ENCODE measurements at regions not wholly inside any gene's neighbourhood (a gene's known extent, or its start where the extent isn't known, plus 50 kb on each side); places are given as distances from the start of the nearest gene placed in this dataset.
"Not testable (repeated sequence)": the region's sequence is repeated elsewhere in the genome, so short reads cannot be mapped to it uniquely, and the experiment has no call there.

GRCh38 chr7:149670288-149670687, 103.1 kb downstream of the ZNF467 start:
- Mint-ChIP-seq H3K27ac (no peak overlapping the region), H3K9me3 (no peaks in the 10 kb centered on the region), H3K27me3 (peaks cover 50% of the 10 kb centered on the region), H3K4me3 (no peak overlapping the region), H3K4me1 (peaks cover 2% of the 10 kb centered on the region), H3K36me3 (ENCODE audit: low read depth) (no peaks in the 10 kb centered on the region)
- POLR2A ChIA-PET, result interaction anchor here (1.9 kb wide), 1 partner anchor 8 kb away, joined by 4 read pairs; no protein-coding TSS in a partner anchor
- CTCF ChIA-PET, result interaction anchor here (1.0 to 2.4 kb wide), 3 partner anchors 8 to 71 kb away, joined by 5 to 16 read pairs (median 10); no protein-coding TSS in a partner anchor
- no peak for DNase-seq

- Mint-ChIP-seq H3K36me3 (ENCODE audit: low read depth) (no peaks in the 10 kb centered on the region), H3K4me1 (peaks cover 2% of the 10 kb centered on the region), H3K9me3 (no peaks in the 10 kb centered on the region), H3K27ac (no peak overlapping the region), H3K27me3 (peaks cover 57% of the 10 kb centered on the region), H3K4me3 (no peak overlapping the region)
- no peak for DNase-seq
- ChIA-PET POLR2A (no interaction called here), CTCF (no interaction called here)
Observed at GRCh38 chr7:149669121-149669818, 104.1 kb downstream of the ZNF467 start.

DNA sequence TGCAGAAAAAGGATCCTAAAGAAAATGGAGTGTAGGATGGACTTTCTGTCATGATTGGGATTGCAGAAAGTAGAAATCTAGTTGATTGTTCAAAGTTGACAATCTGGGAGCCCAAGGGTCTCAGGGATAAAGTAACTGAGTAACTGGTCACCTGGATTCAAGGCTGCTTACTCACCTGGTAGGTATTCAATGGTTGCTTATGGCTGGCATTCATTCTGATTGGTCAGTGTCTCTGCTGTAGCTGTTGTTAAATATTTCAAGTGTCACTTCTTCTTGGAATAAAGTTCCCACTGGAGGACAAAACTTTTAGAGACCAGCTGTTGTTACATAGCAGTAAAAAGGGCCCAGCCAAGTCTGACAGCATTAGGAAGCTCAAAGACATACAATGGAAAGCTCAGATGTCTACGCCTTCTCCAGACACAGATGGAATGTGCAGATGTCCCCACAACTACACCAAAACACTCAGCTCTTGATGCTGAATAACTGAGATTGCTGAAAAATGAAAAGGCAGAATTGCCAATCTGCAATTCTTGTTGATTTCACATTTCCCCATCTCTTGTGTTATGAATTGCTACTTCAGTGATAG, 106.9 kb downstream of the ZNF467 start:
- H3K36me3 Mint-ChIP-seq (ENCODE audit: low read depth), result no peaks in the 10 kb centered on the region
- DNase-seq, result no peak
- H3K4me1 Mint-ChIP-seq, result peaks cover 2% of the 10 kb centered on the region
- CTCF ChIA-PET, result interaction anchor here (2.2 kb wide), 1 partner anchor 76 kb away, joined by 7 read pairs; no protein-coding TSS in a partner anchor
- POLR2A ChIA-PET, result no interaction called here
- no peaks in the 10 kb centered on the region for H3K9me3 Mint-ChIP-seq
- H3K27ac Mint-ChIP-seq, result no peak overlapping the region
- H3K27me3 Mint-ChIP-seq, result peaks cover 54% of the 10 kb centered on the region
- no peak overlapping the region for H3K4me3 Mint-ChIP-seq

DNA sequence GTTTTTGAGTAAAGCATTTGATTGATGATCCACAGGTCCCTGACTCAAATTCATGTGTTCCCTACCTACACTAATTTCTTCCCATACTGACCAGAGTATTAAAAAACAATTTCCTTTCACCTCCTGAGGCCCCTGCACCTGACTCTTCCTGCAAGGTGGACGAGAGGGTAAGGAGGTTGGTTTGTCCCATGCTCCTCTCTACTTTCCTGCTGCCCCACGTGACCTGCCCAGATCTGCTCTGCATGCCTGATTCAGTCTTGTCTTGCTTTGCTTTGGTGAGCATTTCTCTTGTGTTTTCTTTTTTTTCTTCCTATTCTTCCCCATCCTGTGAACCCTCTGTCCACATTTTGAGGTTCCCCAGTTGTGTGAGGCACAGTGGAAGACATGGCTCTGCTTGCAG, 107.8 kb downstream of the ZNF467 start:
- DNase-seq, result not testable (repeated sequence)

GRCh38 chr7:149664666-149665065, 108.7 kb downstream of the ZNF467 start:
- Mint-ChIP-seq H3K36me3 (ENCODE audit: low read depth) (no peaks in the 10 kb centered on the region), H3K27me3 (peaks cover 51% of the 10 kb centered on the region), H3K4me3 (no peak overlapping the region), H3K4me1 (peaks cover 2% of the 10 kb centered on the region), H3K9me3 (no peaks in the 10 kb centered on the region), H3K27ac (no peak overlapping the region)
- ChIA-PET POLR2A (no interaction called here), CTCF (interaction anchor here (1.3 to 3.3 kb wide), 2 partner anchors 78 to 82 kb away, joined by 4 to 49 read pairs; no protein-coding TSS in a partner anchor)
- DNase-seq, result no peak

More for the DNA sequence above, 107.8 kb downstream of the ZNF467 start:
- H3K4me3 Mint-ChIP-seq; H3K27ac Mint-ChIP-seq; H3K4me1 Mint-ChIP-seq; H3K36me3 Mint-ChIP-seq (ENCODE audit: low read depth); H3K9me3 Mint-ChIP-seq; CTCF ChIA-PET; POLR2A ChIA-PET: not testable (repeated sequence)
- H3K27me3 Mint-ChIP-seq, result peaks cover 52% of the 10 kb centered on the region

GRCh38 chr7:149664176-149664575, 109.2 kb downstream of the ZNF467 start:
- peaks cover 50% of the 10 kb centered on the region for H3K27me3 Mint-ChIP-seq
- no peak overlapping the region for H3K27ac Mint-ChIP-seq
- POLR2A ChIA-PET, result no interaction called here
- H3K9me3 Mint-ChIP-seq, result no peaks in the 10 kb centered on the region
- no peak for DNase-seq
- no peaks in the 10 kb centered on the region for H3K36me3 Mint-ChIP-seq (ENCODE audit: low read depth)
- CTCF ChIA-PET, result interaction anchor here (1.3 to 3.3 kb wide), 3 partner anchors 13 to 83 kb away, joined by 4 to 49 read pairs (median 15); no protein-coding TSS in a partner anchor
- H3K4me3 Mint-ChIP-seq, result no peak overlapping the region
- H3K4me1 Mint-ChIP-seq, result peaks cover under 1% of the 10 kb centered on the region

DNA sequence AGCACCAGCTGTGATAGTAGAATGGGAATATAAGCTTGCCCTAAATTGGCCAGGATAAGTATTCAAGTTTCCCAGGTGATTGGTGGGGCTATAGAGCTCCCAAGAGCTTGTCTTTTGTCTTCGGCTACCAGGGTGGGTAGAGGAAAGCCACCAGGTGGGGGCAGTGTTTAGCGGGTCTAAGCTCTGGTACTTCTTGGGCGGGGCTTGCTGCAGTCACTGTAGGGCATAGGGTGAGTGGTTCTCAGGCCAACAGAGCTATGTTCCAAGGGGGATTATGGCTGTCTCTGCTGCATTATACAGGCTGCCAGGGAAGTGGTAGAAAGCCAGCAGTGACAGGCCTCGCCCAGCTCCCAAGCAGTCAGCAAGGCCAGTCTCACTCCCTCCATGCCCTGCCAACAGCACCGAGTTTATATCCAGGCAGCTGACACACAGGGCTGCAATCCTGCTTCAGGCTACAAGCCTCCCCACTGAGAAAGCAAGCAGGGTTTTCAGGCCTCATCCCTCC, 110.7 kb downstream of the ZNF467 start:
- ChIA-PET CTCF (interaction anchor here (0.5 to 3.3 kb wide), 23 partner anchors 8 to 400 kb away, joined by 3 to 49 read pairs (median 4); no protein-coding TSS in a partner anchor), POLR2A (interaction anchor here (1.6 kb wide), 1 partner anchor 8 kb away, joined by 4 read pairs; no protein-coding TSS in a partner anchor)
- no peak overlapping the region for H3K4me3 Mint-ChIP-seq
- no peaks in the 10 kb centered on the region for H3K9me3 Mint-ChIP-seq
- peak; percentile 71 for DNase-seq
- H3K27me3 Mint-ChIP-seq, result peaks cover 51% of the 10 kb centered on the region
- no peaks in the 10 kb centered on the region for H3K4me1 Mint-ChIP-seq
- H3K36me3 Mint-ChIP-seq (ENCODE audit: low read depth), result no peaks in the 10 kb centered on the region
- no peak overlapping the region for H3K27ac Mint-ChIP-seq

DNA sequence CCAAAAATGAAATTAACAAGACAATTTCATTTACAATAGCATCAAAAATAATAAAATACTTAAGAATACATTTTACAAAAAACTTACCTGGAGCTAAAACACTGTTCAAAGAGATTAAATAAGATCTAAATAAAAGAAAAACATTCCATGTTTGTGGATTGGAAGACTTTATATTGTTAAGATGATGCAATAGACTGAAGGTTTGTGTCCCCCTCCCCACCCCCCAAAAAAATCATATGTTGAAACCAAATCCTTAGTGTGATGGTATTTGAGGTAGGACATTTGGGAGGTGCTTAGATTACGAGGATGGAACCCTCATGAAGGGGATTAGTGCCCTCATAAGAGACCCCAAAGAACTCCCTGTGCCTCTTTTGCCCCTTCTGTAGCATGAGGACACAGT, 117.6 kb downstream of the ZNF467 start:
- Mint-ChIP-seq H3K27ac (no peak overlapping the region), H3K4me3 (no peak overlapping the region), H3K9me3 (peaks cover 12% of the 10 kb centered on the region), H3K36me3 (ENCODE audit: low read depth) (no peaks in the 10 kb centered on the region), H3K27me3 (peaks cover 49% of the 10 kb centered on the region), H3K4me1 (no peaks in the 10 kb centered on the region)
- no peak for DNase-seq
- ChIA-PET POLR2A (no interaction called here), CTCF (no interaction called here)

GRCh38 chr7:149654588-149654987, 118.8 kb downstream of the ZNF467 start:
- POLR2A ChIA-PET, result no interaction called here

GRCh38 chr7:149650190-149650589, 123.2 kb downstream of the ZNF467 start:
- CTCF ChIA-PET, result interaction anchor here (3.3 kb wide), 1 partner anchor 12 kb away, joined by 15 read pairs; no protein-coding TSS in a partner anchor
- H3K4me3 Mint-ChIP-seq; H3K27ac Mint-ChIP-seq; H3K36me3 Mint-ChIP-seq (ENCODE audit: low read depth); DNase-seq; POLR2A ChIA-PET; H3K4me1 Mint-ChIP-seq: not testable (repeated sequence)
- H3K27me3 Mint-ChIP-seq, result peaks cover 49% of the 10 kb centered on the region
- peaks cover 12% of the 10 kb centered on the region for H3K9me3 Mint-ChIP-seq

More at GRCh38 chr7:149654588-149654987, 118.8 kb downstream of the ZNF467 start:
- DNase-seq, result no peak
- H3K27ac Mint-ChIP-seq, result no peak overlapping the region
- no peaks in the 10 kb centered on the region for H3K36me3 Mint-ChIP-seq (ENCODE audit: low read depth)
- H3K4me1 Mint-ChIP-seq, result no peaks in the 10 kb centered on the region
- CTCF ChIA-PET, result no interaction called here
- H3K4me3 Mint-ChIP-seq, result no peak overlapping the region
- peaks cover 12% of the 10 kb centered on the region for H3K9me3 Mint-ChIP-seq
- peaks cover 43% of the 10 kb centered on the region for H3K27me3 Mint-ChIP-seq

- H3K27me3 Mint-ChIP-seq, result peaks cover 20% of the 10 kb centered on the region
- no peaks in the 10 kb centered on the region for H3K9me3 Mint-ChIP-seq
- DNase-seq, result no peak
- no peaks in the 10 kb centered on the region for H3K36me3 Mint-ChIP-seq (ENCODE audit: low read depth)
- no peak overlapping the region for H3K4me3 Mint-ChIP-seq
- ChIA-PET POLR2A (no interaction called here), CTCF (no interaction called here)
- H3K27ac Mint-ChIP-seq, result no peak overlapping the region
- no peaks in the 10 kb centered on the region for H3K4me1 Mint-ChIP-seq
Observed at GRCh38 chr7:149644754-149645153, 128.6 kb downstream of the ZNF467 start.

DNA sequence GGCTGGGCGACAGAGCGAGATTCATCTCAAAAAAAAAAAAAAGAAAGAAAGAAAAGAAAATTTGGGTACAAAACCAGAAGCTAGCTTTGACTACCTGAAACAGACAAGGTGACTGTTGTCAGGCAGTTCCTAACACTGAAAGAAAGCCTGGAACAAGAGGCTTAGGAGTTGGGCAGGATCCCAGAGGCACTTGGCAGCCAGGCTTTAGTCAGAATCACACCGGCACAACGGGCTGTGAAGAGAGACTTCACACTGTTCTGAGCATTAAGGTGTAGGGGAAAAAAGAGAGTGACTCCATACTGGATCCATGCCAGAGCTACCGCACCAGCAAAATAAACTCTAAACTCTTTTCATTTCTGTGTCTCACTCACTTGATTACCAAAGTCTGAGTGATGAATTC, 130.8 kb downstream of the ZNF467 start:
- ChIA-PET POLR2A (no interaction called here), CTCF (interaction anchor here (1.7 kb wide), 1 partner anchor 19 kb away, joined by 3 read pairs; no protein-coding TSS in a partner anchor)
- no peaks in the 10 kb centered on the region for H3K9me3 Mint-ChIP-seq
- H3K4me1 Mint-ChIP-seq, result no peaks in the 10 kb centered on the region
- H3K27ac Mint-ChIP-seq, result no peak overlapping the region
- no peaks in the 10 kb centered on the region for H3K36me3 Mint-ChIP-seq (ENCODE audit: low read depth)
- no peak overlapping the region for H3K4me3 Mint-ChIP-seq
- no peak for DNase-seq
- peaks cover 7% of the 10 kb centered on the region for H3K27me3 Mint-ChIP-seq

GRCh38 chr7:149638566-149639320, 134.6 kb downstream of the ZNF467 start:
- DNase-seq, result no peak
- no peaks in the 10 kb centered on the region for H3K36me3 Mint-ChIP-seq (ENCODE audit: low read depth)
- no peaks in the 10 kb centered on the region for H3K4me1 Mint-ChIP-seq
- CTCF ChIA-PET, result interaction anchor here (1.0 to 1.5 kb wide), 2 partner anchors 13 to 25 kb away, joined by 3 to 7 read pairs; no protein-coding TSS in a partner anchor
- H3K4me3 Mint-ChIP-seq, result no peak overlapping the region
- H3K27ac Mint-ChIP-seq, result no peak overlapping the region
- H3K27me3 Mint-ChIP-seq, result peaks cover 9% of the 10 kb centered on the region
- POLR2A ChIA-PET, result no interaction called here
- H3K9me3 Mint-ChIP-seq, result no peaks in the 10 kb centered on the region

Data from activated CD4-positive, alpha-beta memory T cell treated with anti-CD3 and anti-CD28 coated beads, Interleukin-2, amount 10 ng/mL, durations not matched to agents 7 days and 5 days (primary cell).